GM21576 (cell line): ENCODE measurements at regions not wholly inside any gene's neighbourhood (a gene's known extent, or its start where the extent isn't known, plus 50 kb on each side); places are given as distances from the start of the nearest gene placed in this dataset.

Experiments used
- ATAC-seq: cut with Tn5 transposase; IDR thresholded peaks from one replicate; pipeline ENCODE4 v1.9.1; 2021; ENCODE audit warnings: mild to moderate bottlenecking, moderate library complexity; ENCODE audit not compliant: unreplicated experiment

DNA sequence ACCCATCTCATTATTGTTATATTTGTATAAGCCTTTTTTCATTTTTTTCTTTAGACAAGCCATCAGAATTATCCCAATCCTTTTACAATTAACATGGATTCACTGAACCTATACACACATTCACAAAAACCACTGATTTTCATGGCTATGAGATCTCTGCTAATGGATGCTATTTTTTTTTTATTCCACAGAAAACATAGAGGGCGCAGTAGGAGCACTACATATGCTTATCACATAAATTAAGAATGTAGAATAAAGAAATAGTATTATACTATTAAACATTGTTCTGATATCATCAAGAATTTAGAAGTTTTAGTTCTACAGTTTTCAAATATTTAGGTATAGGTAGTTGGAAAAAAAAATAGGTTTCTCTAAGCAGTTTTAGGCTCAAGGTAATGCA is 1477.4 kb downstream of the ARAP2 start:
- ATAC-seq, result no peak

- no peak for ATAC-seq
These were observed 1476.9 kb downstream of the ARAP2 start for GRCh38 chr4:34767407-34767806.

GRCh38 chr4:34771632-34772031 is 1472.7 kb downstream of the ARAP2 start:
- ATAC-seq, result no peak

- no peak for ATAC-seq
These were observed 1454.2 kb downstream of the ARAP2 start for GRCh38 chr4:34790131-34790530.

GRCh38 chr4:34791209-34791608 is 1453.1 kb downstream of the ARAP2 start:
- no peak for ATAC-seq

- no peak for ATAC-seq
These were observed 1443.4 kb downstream of the ARAP2 start for GRCh38 chr4:34800953-34801352.

DNA sequence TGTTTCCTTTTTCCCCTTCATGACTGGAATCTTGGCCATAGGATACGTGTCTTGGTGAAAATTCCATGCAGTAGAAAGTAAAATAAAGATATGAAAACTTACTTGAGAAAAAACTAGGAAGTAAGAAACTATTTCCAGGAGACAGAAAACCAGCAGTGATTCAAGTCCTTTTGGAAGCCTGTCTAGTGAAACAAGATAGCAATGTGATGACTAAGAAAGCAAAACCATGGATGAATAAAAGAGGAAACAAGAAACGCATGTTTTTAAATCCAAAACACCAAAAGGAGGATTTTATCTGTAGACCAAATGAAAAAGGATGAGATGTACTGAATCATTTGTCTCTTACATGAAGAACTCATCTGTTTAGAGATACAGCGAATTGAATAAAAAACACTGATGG is 1430.0 kb downstream of the ARAP2 start:
- no peak for ATAC-seq

- no peak for ATAC-seq
These were observed 1419.8 kb downstream of the ARAP2 start for GRCh38 chr4:34824515-34824914.

DNA sequence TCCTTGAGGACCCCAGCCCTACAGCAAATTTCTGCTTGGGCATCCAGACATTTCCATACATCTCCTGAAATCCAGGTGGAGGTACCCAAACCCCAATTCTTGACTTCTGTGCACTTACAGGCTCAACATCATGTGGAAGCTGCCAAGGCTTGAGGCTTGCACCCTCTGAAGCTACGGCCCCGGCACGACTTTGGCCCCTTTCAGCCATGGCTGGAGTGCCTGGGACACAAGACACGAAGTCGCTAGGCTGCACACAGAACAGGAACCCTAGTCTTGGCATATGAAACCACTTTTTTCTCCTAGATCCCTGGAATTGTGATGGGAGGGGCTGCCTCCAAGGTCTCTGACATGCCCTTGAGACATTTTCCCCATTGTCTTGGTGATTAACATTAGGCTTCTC is 1417.7 kb downstream of the ARAP2 start:
- no peak for ATAC-seq

GRCh38 chr4:34845926-34846325 is 1398.4 kb downstream of the ARAP2 start:
- ATAC-seq, result no peak

- no peak for ATAC-seq
These were observed 1393.9 kb downstream of the ARAP2 start for GRCh38 chr4:34850421-34850820.

DNA sequence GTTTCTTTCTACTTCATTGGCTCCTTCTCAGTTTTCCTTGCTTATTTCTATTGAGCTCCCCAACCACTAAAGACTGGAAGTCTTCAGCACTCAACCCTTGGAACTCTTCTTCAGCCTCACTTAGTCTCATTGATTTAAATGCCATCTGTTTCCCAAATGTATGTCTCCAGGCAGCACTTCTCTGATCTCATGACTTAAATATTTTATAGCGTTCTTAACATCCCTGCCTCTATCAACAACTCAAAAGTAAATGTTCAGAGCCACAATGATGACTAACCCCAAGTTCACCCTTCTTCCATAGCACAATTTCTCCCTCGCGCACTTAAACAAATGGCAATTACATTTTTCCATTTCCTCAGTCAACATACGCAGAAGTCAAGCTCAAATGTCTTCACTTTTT is 1393.3 kb downstream of the ARAP2 start:
- no peak for ATAC-seq

DNA sequence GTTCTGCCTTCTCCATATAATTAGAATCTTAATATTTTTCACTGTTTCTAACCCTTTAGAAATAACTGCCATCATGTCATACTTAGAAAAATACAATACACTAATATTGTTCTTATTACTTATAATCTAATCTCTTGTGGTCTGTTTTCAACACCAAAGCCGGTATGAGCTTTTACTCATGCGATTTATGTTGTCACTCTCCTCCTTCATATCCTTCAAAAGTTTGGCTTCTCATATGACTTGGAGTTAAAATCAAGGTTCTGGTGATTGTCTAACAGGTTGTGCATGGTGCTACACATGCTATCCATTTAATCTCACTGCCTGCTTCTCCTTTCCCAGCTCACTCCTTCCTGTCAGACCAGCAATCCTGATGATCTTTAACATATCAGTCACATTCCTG is 1392.9 kb downstream of the ARAP2 start:
- ATAC-seq, result no peak

GRCh38 chr4:34854451-34854850 is 1389.9 kb downstream of the ARAP2 start:
- no peak for ATAC-seq

DNA sequence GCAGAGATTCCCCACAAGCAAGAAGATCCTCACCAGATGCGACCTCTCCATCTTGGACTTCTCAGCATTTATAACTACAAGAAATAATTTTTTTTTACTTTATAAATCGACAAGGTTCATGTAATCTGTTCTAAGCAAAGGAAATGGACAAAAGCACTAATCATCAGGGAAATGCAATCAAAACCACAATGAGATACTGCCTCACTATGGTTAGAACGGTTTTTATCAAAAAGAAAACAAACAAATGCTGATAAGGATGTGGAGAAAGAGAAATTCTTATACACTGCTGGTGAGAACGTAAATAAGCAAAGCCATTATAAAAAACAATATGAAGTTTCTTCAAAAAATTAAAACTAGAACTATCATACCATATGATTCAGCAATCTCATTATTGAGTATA is 1382.6 kb downstream of the ARAP2 start:
- no peak for ATAC-seq

DNA sequence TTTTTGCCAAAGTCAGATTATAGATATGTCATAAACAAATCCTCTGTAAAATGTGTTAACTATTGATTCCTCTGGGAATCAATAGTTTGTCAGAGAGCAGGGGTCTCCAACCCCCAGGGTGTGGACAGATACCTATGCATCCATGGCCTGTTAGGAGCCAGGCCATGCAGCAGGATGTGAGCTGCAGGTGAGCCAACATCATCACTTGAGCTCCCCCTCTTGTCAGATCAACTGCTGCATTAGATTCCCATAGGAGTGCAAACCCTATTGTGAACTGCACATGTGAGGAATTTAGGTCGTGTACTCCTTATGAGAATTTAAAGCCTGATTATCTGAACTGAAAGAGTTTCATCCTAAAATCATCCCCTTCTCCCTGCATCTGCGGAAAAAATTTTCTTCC is 1365.4 kb downstream of the ARAP2 start:
- ATAC-seq, result no peak

- no peak for ATAC-seq
These were observed 1364.1 kb downstream of the ARAP2 start for GRCh38 chr4:34880246-34880645.

DNA sequence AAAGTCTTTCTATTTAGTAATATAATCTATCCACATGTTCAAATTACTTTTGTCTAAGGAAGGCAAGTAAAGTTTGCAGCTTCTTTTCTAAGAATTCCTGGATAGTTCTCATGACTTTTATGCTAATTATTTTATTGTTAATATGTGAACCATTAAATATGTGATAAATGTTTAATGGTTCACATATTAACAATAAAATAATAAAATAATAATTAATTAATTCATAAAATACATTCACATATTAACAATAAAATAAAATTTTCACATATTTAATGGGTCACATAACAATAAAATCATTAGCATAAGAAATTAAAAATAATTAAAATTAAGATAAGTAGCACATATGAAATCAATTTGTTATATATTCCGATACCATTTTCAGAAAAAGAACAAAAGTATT is 1352.4 kb downstream of the ARAP2 start:
- no peak for ATAC-seq

DNA sequence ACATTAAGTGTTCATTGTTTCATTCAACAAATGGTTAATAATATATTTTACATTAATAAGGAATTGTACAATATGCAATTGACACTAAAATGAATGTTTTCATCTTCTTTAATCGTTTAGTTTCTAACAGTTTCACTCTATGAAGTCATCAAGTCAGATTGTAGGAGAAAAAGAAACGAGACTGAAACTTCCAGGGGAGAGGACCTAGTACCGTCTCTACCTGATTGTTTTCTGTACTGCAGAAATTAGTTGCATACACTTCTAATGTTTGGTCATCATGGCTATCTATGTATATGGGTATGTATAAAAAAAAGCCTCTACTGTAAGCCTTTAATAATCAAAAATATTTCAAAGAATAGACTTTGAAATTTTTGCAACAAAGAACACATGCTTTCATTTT is 1350.9 kb downstream of the ARAP2 start:
- ATAC-seq, result no peak

DNA sequence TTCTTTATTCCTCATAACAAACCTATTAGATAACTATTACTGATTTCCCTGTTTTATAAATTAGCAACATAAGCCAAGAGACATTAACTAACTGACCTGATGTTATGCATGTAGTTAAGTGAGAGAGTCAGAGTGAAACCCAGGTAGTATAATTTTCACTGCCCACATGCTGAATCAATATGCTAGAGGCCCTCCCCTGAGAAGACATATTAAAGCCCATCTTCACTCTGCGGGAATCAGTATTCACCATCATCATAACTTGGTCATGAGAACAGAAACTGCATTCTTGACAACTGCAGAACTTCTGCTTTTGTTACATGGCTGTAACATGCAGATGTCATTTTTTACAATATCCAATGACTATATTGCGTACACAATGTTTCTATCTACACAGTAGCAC is 1324.3 kb downstream of the ARAP2 start:
- ATAC-seq, result no peak

- ATAC-seq, result no peak
These were observed 1322.9 kb downstream of the ARAP2 start for GRCh38 chr4:34921391-34921790.

- no peak for ATAC-seq
These were observed 1322.0 kb downstream of the ARAP2 start for GRCh38 chr4:34922325-34922724.

- ATAC-seq, result no peak
These were observed 1311.7 kb downstream of the ARAP2 start for GRCh38 chr4:34932591-34932990.

GRCh38 chr4:34935739-34936138 is 1308.6 kb downstream of the ARAP2 start:
- ATAC-seq, result no peak
